Vagina (tissue), 2 donors: ENCODE measurements at regions not wholly inside any gene's neighbourhood (a gene's known extent, or its start where the extent isn't known, plus 50 kb on each side); places are given as distances from the start of the nearest gene placed in this dataset.

ENCODE experiments used
- DNase-seq, 2 donors: peaks; one replicate each; pipeline ENCODE4 v3.0.0-alpha.2; 2017; ENCODE audit errors: extremely low spot score in 2 of 2
- H3K27ac ChIP-seq: fragments of 200-600 bp; sonication (generic); one replicate; pipeline ENCODE4 v1.5.1; 2019
- H3K27me3 ChIP-seq: fragments of 200-600 bp; sonication (generic); one replicate; pipeline ENCODE4 v1.5.1; 2019
- H3K36me3 ChIP-seq, 2 donors: fragments of 200-600 bp; sonication (generic); one replicate each; pipeline ENCODE4 v1.5.1; 2017 to 2019
- H3K4me1 ChIP-seq: fragments of 200-600 bp; sonication (generic); one replicate; pipeline ENCODE4 v1.5.1; 2019
- H3K4me3 ChIP-seq, 2 donors: fragments of 200-600 bp; sonication (generic); 1 replicate in 1 of 2; 2 replicates in 1 of 2; pipeline ENCODE4 v1.5.1; 2016 to 2019
- H3K9me3 ChIP-seq: fragments of 200-600 bp; sonication (generic); one replicate; pipeline ENCODE4 v1.5.1; 2019
- POLR2A ChIP-seq, 2 donors: fragments of 450-650 bp; IDR thresholded peaks; one replicate each; pipeline ENCODE4 v1.6.1; 2017; ENCODE audit warnings: antibody characterized with exemption in 2 of 2, mild to moderate bottlenecking in 2 of 2, moderate library complexity in 2 of 2
- POLR2AphosphoS5 ChIP-seq, 2 donors: sonication (generic); formaldehyde crosslinking; IDR thresholded peaks; one replicate each; pipeline ENCODE4 v1.9.0; 2017; ENCODE audit warnings: antibody characterized with exemption in 2 of 2, mild to moderate bottlenecking in 2 of 2, low read depth in 1 of 2; ENCODE audit not compliant: insufficient read depth in 1 of 2
- intact Hi-C: fragments of 100-400 bp; cut with DNase I; formaldehyde crosslinking; loops from one replicate; pipeline ENCODE4 v1.15.1; 2023
- TF ChIP-seq, protein P1 (sequence below), 3 experiments: fragments of 450-650 bp in 2 of 3; fragments of 200-600 bp in 1 of 3; sonication (generic) in 1 of 3; IDR thresholded peaks; one replicate each; pipeline ENCODE4 v1.5.1; 2017 to 2019; ENCODE audit warnings: antibody characterized with exemption in 3 of 3, mild to moderate bottlenecking in 2 of 3, moderate library complexity in 2 of 3

DNA sequence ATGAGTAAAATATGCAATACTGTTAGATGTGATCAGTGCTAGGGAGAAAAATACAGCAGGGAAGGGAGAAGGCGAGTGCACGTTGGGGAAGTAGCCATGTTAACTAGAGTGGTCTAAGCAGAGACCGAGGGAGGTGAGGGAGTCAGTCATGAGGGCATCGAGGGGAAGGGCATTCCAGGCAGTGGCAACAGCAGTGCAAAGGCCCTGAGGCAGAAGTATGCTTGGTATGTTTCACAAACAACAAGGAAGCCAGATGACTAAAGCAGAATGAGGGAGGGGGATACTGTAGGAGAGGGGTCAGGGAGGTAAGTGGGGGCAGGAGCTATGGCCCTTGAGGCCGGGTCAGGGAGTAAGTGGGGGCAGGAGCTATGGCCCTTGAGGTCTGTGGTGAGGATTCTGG, 123.3 kb upstream of the BOD1 start:
- H3K9me3 ChIP-seq, result no peaks in the 10 kb centered on the region
- TF ChIP-seq, protein P1, sequence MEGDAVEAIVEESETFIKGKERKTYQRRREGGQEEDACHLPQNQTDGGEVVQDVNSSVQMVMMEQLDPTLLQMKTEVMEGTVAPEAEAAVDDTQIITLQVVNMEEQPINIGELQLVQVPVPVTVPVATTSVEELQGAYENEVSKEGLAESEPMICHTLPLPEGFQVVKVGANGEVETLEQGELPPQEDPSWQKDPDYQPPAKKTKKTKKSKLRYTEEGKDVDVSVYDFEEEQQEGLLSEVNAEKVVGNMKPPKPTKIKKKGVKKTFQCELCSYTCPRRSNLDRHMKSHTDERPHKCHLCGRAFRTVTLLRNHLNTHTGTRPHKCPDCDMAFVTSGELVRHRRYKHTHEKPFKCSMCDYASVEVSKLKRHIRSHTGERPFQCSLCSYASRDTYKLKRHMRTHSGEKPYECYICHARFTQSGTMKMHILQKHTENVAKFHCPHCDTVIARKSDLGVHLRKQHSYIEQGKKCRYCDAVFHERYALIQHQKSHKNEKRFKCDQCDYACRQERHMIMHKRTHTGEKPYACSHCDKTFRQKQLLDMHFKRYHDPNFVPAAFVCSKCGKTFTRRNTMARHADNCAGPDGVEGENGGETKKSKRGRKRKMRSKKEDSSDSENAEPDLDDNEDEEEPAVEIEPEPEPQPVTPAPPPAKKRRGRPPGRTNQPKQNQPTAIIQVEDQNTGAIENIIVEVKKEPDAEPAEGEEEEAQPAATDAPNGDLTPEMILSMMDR (IDR thresholded peaks at IDR 0.05), result no peak
- TF ChIP-seq POLR2AphosphoS5 (IDR thresholded peaks at IDR 0.05; ENCODE audit: insufficient read depth in 1 of 2, low read depth in 1 of 2), result no peak
- no peak for TF ChIP-seq POLR2A (IDR thresholded peaks at IDR 0.05)
- intact Hi-C loops, result no loop called here
- no peaks in the 10 kb centered on the region for H3K36me3 ChIP-seq
- no peak overlapping the region for H3K27ac ChIP-seq
- DNase-seq, result no peak
- H3K4me1 ChIP-seq, result no peaks in the 10 kb centered on the region
- no peaks in the 10 kb centered on the region for H3K27me3 ChIP-seq
- no peak overlapping the region for H3K4me3 ChIP-seq

DNA sequence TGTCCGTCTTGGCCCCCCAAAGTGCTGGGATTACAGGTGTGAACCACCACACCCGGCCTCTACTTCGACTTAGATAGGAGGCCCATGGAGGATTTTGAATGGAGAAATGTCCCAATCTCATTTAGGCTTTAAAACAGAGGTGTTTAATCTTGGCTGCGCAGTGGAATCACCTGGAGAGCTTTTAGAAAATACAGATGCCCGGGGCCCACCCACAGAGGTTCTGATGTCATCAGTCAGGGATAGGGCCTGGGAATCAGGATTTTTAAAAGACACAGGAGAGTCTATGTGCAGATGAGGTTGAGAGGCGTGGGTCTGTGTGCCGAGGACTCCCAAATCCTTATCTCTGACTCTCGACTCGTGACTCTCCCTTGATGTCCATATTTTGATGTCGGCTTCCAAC, 124.0 kb upstream of the BOD1 start:
- intact Hi-C loops, result no loop called here
- TF ChIP-seq POLR2A (IDR thresholded peaks at IDR 0.05) (no peak), POLR2AphosphoS5 (IDR thresholded peaks at IDR 0.05; ENCODE audit: insufficient read depth in 1 of 2, low read depth in 1 of 2) (no peak)
- TF ChIP-seq, protein P1 (IDR thresholded peaks at IDR 0.05), result no peak
- DNase-seq, result no peak
- H3K27ac ChIP-seq, result no peak overlapping the region
- no peaks in the 10 kb centered on the region for H3K27me3 ChIP-seq
- H3K36me3 ChIP-seq, result no peaks in the 10 kb centered on the region
- H3K9me3 ChIP-seq, result no peaks in the 10 kb centered on the region
- no peak overlapping the region for H3K4me3 ChIP-seq
- H3K4me1 ChIP-seq, result no peaks in the 10 kb centered on the region

DNA sequence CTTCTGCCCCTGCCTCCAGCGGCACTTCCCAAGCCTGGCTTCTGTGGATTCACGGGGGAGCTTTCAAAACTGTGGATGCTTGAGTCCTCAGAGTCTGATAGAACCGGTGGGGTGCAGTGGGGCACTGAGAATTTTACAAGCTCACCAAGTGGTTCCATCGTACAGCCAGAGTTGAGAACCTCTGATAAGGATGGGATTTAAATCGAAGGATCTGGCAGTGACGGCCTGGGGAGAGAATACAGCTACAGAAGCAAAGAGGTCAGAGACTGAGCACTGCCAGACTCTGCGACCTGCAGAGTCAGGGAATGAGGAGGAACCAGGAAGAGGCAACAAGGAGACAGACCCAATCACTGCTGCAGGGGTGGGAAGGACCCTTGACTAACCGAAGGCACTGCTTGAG, 124.6 kb upstream of the BOD1 start:
- H3K36me3 ChIP-seq, result no peaks in the 10 kb centered on the region
- no peak overlapping the region for H3K4me3 ChIP-seq
- H3K9me3 ChIP-seq, result no peaks in the 10 kb centered on the region
- H3K27me3 ChIP-seq, result no peaks in the 10 kb centered on the region
- no peak for DNase-seq
- intact Hi-C loops, result no loop called here
- H3K27ac ChIP-seq, result no peak overlapping the region
- H3K4me1 ChIP-seq, result no peaks in the 10 kb centered on the region
- no peak for TF ChIP-seq POLR2AphosphoS5 (IDR thresholded peaks at IDR 0.05; ENCODE audit: insufficient read depth in 1 of 2, low read depth in 1 of 2)
- TF ChIP-seq, protein P1 (IDR thresholded peaks at IDR 0.05), result no peak

DNA sequence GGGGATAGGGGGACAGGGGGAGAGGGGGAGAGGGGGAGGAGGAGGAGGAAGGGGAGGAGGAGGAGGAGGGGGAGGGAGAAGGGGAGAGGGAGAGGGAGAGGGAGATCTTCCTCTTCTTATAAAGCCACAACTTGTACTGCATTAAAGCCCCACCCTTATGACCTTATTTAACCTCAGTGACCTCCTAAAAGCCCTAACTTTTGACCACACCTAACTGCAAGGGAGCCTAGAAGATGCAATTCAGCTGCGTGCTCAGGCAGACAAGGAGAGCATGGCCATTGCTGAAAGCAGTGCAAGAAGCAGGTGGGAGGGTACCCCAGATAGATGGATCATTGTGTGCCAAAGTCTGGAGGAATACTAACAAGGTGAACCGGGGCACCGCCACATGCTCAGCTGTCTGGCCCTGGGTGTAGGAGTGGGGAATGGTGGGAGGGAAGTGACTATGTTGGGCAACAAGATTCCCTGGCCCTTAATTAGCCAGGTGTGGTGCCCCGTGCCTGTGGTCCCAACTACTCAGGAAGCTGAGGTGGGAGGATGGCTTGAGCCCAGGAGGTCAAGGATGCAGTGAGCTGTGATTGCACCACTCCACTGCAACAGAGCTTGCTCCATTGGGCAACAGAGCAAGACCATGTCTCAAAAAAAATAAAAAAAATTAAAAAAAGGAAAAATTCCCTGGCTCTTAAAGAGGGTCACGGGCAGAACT, 125.4 kb upstream of the BOD1 start:
- no peaks in the 10 kb centered on the region for H3K27me3 ChIP-seq
- TF ChIP-seq, protein P1 (IDR thresholded peaks at IDR 0.05), result no peak
- no peak for TF ChIP-seq POLR2A (IDR thresholded peaks at IDR 0.05)
- no peak overlapping the region for H3K27ac ChIP-seq
- DNase-seq, result no peak
- H3K9me3 ChIP-seq, result no peaks in the 10 kb centered on the region
- H3K4me1 ChIP-seq, result no peaks in the 10 kb centered on the region
- intact Hi-C loops, result no loop called here
- H3K4me3 ChIP-seq, result no peak overlapping the region
- no peaks in the 10 kb centered on the region for H3K36me3 ChIP-seq

DNA sequence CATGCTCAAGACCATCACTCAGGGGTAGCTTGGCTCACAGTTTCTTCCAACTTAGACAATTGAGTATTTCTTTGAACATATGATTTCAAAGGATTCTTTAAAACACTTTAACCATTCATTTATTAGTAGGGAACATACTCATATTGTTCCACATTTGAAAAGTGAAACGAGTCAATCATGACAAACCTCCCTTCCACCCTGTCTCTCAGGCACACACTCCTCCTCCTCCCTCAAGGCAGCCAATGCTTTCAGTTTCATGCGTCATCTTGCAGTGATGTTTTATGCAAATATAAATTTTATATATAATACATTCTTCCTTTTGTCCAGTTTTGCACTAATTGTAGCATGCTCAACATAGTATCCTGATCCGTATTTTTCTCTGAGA, 126.0 kb upstream of the BOD1 start:
- Histone ChIP-seq H3K27me3 (no peaks in the 10 kb centered on the region), H3K9me3 (no peaks in the 10 kb centered on the region), H3K36me3 (no peaks in the 10 kb centered on the region), H3K4me3 (no peak overlapping the region), H3K27ac (no peak overlapping the region), H3K4me1 (no peaks in the 10 kb centered on the region)
- intact Hi-C loops, result no loop called here
- no peak for DNase-seq
- TF ChIP-seq, protein P1 (IDR thresholded peaks at IDR 0.05), result no peak
- TF ChIP-seq POLR2AphosphoS5 (IDR thresholded peaks at IDR 0.05; ENCODE audit: insufficient read depth in 1 of 2, low read depth in 1 of 2) (no peak), POLR2A (IDR thresholded peaks at IDR 0.05) (no peak)
